Pulmonary artery endothelial cell (primary cell): ENCODE measurements at regions not wholly inside any gene's neighbourhood (a gene's known extent, or its start where the extent isn't known, plus 50 kb on each side); places are given as distances from the start of the nearest gene placed in this dataset.
"Not testable (repeated sequence)": the region's sequence is repeated elsewhere in the genome, so short reads cannot be mapped to it uniquely, and the experiment has no call there.

Experiments
- DNase-seq: peaks from one replicate; pipeline ENCODE4 v3.0.0-alpha.2; 2011; ENCODE audit warnings: low read depth, low spot score

- no peak for DNase-seq
These were observed 260.1 kb downstream of the PRELID2 start for GRCh38 chr5:145574889-145575573.

GRCh38 chr5:145568581-145568980 lies 266.6 kb downstream of the PRELID2 start:
- no peak for DNase-seq

- DNase-seq: no peak
These were observed 272.2 kb downstream of the PRELID2 start for GRCh38 chr5:145562931-145563330.

DNA sequence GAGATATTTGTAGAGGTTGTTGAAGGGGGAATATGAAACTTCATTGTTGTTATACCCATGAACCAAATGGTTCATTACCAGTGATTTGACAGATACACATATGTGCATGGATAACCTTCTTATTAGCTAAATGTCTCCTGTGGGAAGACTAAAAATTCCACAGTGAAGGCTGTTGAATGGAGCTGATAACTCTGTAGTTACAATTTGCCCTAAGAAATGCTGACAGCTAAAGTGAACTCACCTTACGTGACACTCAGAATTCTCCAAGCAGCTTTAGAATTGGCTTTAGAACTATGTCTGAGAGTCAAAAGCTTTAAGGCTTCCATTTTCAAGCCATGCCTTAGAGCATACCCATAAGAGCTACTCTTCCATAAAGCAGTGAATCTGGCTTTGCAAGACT lies 276.9 kb downstream of the PRELID2 start:
- DNase-seq: no peak

DNA sequence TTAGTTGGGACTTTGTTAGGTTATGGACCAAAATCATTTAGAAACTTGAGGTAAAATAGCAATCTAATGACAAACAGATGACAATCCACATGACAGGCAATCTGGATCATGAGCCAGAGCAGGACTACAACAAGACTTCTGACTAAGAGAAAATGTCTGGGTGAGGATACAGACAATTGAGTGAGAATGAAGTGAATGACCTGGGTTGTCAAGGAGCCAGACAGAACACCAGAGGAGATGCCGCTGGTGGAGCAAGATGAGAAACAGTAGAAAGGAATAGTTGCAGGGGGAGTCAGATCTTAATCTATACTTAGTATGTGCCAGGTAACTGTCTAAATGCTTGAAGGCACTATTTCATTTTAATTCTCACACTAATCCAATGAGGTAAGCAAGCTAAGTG lies 277.8 kb downstream of the PRELID2 start:
- DNase-seq: no peak

DNA sequence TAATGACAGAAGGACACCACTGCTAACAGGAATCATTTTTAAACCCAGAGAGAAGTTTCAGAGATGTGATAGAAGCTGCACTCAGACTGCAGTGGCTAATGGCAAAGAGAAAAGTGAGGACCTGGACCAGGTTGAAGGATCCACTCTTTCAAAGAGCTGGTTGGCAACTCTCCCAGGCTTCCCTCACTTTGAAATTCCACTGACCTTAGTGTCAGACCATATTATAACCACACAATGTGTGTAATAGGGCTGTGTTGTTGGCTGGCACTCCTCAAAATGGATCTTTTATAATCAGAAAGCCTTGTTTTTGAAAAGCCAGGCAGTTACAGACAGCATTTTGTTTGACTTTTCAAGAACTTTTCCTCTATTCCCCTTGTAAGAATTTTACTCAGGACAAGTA lies 280.7 kb downstream of the PRELID2 start:
- no peak for DNase-seq

DNA sequence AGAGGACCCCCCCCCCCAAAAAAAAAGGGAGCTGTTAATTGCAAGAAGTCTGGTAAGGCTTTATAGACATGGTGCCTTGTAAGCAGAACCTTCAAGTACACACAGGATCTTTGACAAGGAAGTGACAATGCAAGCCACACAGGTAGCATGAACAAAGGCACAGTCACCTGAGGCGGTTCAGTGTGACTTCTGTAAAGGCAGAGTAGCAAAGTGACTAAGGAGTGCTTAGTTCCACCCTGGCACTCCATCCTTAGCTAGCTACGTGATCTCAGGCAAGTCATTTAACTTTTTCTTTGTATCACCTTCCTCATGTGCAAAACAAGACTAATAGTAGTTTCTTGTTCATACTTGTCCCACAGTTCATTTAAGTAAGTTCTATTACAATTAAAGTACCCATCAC lies 282.0 kb downstream of the PRELID2 start:
- no peak for DNase-seq

DNA sequence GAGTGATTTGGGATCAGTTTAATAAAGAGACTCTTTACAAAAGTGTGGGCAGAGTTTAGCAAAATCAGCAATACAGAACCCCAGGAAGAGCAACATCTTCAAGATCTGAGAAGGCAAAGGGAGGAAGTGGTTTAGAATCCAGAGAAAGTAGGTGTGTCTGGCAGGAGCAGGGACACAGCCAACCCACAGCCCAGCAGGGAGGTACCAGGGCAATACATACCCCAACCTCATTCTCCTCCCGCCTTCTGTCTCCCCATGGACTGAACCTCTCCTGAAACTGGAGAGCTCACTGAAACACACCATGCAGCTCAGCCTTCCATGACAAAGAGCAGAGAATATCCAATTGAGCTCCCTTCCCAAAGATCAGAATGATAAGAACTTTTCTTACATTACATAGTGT lies 283.4 kb downstream of the PRELID2 start:
- no peak for DNase-seq

DNA sequence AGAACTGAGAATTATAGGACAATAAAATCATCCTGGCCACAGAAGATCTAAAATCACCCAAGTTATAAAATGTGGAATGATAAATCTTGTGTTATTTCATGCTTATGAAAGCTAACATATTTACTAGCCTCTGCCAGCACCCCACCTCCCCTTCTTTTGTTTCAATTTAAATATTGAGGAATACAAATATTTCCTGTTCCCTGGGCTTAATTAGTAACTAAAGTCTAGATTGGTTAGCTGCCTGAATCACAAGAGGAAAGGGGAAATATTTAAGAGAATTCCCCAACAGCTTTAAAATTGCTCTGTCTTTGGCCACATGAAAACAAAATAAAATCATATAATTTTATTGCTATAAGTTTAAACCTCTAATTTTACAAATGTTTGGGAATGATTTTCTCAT lies 287.0 kb downstream of the PRELID2 start:
- no peak for DNase-seq

- no peak for DNase-seq
These were observed 290.7 kb downstream of the PRELID2 start for GRCh38 chr5:145544401-145544800.

DNA sequence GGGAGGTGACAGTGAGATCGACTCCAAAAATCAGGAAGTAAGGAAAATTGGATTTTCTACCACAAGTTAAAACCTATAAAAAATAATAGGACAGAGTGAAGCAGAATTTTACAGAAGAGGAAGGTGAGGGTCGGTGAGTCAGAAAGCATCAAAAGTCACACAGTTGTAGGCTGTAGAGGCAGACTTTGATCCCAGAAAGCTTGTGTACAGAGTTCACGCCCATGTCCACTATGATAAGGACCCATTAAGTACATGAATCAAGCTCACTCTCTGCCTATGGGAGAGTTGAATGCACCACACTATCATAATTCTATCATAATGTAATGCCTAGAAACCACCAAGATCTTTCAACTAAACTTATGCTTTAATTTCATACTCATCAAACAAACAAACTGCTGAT lies 291.2 kb downstream of the PRELID2 start:
- DNase-seq: no peak

GRCh38 chr5:145540375-145540774 lies 294.8 kb downstream of the PRELID2 start:
- DNase-seq: no peak

DNA sequence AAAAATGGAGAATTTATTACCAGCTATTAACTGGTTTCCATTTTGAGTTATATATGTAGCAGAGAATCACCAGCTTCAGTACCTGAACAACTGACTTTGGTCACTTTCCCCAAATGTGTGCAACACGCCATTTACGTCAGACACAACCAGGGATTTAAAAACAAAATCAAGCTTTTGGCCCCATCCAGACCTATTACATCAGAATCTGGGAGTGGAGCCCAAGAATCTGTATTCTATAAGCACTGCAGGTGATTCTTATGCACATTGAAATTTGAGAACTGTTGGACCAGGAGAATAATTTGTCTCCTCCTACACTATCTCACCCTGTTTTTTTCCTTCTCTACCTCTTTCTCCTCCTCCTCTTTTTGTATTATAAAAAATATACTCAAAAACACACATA lies 295.9 kb downstream of the PRELID2 start:
- no peak for DNase-seq

DNA sequence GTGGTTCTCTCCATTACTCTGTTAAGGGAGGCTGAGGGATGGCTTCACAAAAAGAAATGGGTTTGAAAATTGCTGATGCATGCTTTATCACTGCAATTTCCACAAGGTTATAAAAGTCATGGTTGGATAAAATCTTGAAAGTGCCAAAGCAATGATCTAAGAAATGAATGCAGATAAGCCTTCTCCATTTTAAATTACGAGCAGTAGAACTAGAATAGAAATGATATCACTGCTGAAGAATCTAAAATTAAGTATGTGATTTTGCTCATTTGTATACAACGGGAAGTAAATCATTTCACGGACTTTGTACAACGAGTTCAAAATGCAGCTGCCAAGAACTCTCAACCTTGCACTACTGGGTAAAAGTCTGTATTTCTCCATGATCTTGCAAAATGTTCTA lies 299.0 kb downstream of the PRELID2 start:
- no peak for DNase-seq

GRCh38 chr5:145531038-145531734 lies 304.0 kb downstream of the PRELID2 start:
- DNase-seq: peak; percentile 80

GRCh38 chr5:145521523-145521922 lies 313.6 kb downstream of the PRELID2 start:
- no peak for DNase-seq

DNA sequence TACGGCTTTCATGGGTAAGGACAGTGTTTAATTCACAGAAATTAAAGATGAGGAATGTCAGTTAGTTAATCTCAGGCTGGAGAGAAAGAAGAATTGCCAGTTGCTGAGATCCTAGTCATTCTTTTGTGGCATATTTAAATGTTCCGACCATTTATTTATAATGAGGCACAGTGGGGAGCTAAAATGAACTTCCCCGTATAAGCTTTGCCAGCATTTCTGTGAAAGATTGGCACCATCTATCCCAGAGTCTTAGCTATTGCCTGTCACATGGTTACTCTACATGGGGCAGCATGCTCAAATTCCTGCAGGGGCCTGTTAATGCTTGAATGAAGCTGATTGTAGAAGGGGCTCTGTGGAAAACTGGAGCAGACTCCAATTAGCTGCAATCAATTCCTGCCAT lies 314.1 kb downstream of the PRELID2 start:
- no peak for DNase-seq

GRCh38 chr5:145520335-145520734 lies 314.8 kb downstream of the PRELID2 start:
- no peak for DNase-seq

DNA sequence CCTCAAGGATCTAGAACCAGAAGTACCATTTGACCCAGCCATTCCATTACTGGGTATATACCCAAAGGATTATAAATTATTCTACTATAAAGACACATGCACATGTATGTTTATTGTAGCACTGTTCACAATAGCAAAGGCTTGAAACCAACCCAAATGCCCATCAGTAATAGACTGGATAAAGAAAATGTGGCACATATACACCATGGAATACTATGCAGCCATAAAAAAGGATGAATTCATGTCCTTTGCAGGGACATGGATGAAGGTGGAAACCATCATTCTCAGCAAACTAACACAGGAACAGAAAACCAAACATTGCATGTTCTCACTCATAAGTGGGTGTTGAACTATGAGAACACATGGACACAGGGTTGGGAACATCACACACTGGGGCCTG lies 317.6 kb downstream of the PRELID2 start:
- DNase-seq: not testable (repeated sequence)

- no peak for DNase-seq
These were observed 323.8 kb downstream of the PRELID2 start for GRCh38 chr5:145511351-145511750.

GRCh38 chr5:145510769-145511168 lies 324.4 kb downstream of the PRELID2 start:
- no peak for DNase-seq

GRCh38 chr5:145510324-145510723 lies 324.8 kb downstream of the PRELID2 start:
- no peak for DNase-seq
